HepG2 (cell line): ENCODE measurements at regions not wholly inside any gene's neighbourhood (a gene's known extent, or its start where the extent isn't known, plus 50 kb on each side); places are given as distances from the start of the nearest gene placed in this dataset.

Source experiments
- BRCA1 ChIP-seq: sonication (generic); formaldehyde crosslinking; IDR thresholded peaks from 2 replicates; pipeline ENCODE4 v1.4.0; 2020; ENCODE audit warnings: missing genetic modification reagents
- ETV6 ChIP-seq: sonication (generic); formaldehyde crosslinking; conservative IDR thresholded peaks from 2 replicates; pipeline ENCODE4 v1.4.0; 2020; ENCODE audit warnings: missing genetic modification reagents
- FOXO4 ChIP-seq: sonication (generic); formaldehyde crosslinking; conservative IDR thresholded peaks from 2 replicates; pipeline ENCODE4 v1.8.1; 2023; ENCODE audit warnings: missing genetic modification reagents
- GATA4 ChIP-seq: sonication (generic); IDR thresholded peaks from 2 replicates; pipeline ENCODE4 v1.6.1; 2016; ENCODE audit warnings: antibody characterized with exemption, low read depth, borderline replicate concordance
- KDM3A ChIP-seq: IDR thresholded peaks from 2 replicates; pipeline ENCODE4 v1.6.1; 2018; ENCODE audit warnings: low read depth, missing compliant biosample characterization
- LRRFIP1 ChIP-seq: sonication (generic); formaldehyde crosslinking; conservative IDR thresholded peaks from 2 replicates; pipeline ENCODE4 v1.4.0; 2020; ENCODE audit warnings: missing genetic modification reagents
- NFYC ChIP-seq: IDR thresholded peaks from 2 replicates; pipeline ENCODE4 v1.6.1; 2016; ENCODE audit warnings: missing genetic modification reagents, missing compliant biosample characterization
- SAFB2 ChIP-seq: sonication (generic); formaldehyde crosslinking; IDR thresholded peaks from 2 replicates; pipeline ENCODE4 v1.5.1; 2020; ENCODE audit warnings: missing genetic modification reagents, low read depth, mild to moderate bottlenecking, borderline replicate concordance
- THAP11 ChIP-seq: IDR thresholded peaks from 2 replicates; pipeline ENCODE4 v1.6.1; 2016; ENCODE audit warnings: missing biosample characterization, missing genetic modification reagents
- ZBTB25 ChIP-seq: IDR thresholded peaks from 2 replicates; pipeline ENCODE4 v1.6.1; 2018; ENCODE audit warnings: missing genetic modification reagents
- ZFP91 ChIP-seq: sonication (generic); formaldehyde crosslinking; IDR thresholded peaks from 2 replicates; pipeline ENCODE4 v1.9.0; 2022; ENCODE audit warnings: missing genetic modification reagents, mild to moderate bottlenecking, borderline replicate concordance
- ZNF101 ChIP-seq: sonication (generic); formaldehyde crosslinking; IDR thresholded peaks from 2 replicates; pipeline ENCODE4 v1.4.0; 2020; ENCODE audit warnings: mild to moderate bottlenecking, low read depth, missing genetic modification reagents, borderline replicate concordance
- ZNF138 ChIP-seq: sonication (generic); formaldehyde crosslinking; IDR thresholded peaks from 2 replicates; pipeline ENCODE4 v1.5.0; 2020; ENCODE audit warnings: mild to moderate bottlenecking, low read depth, missing genetic modification reagents
- ZNF274 ChIP-seq: sonication (generic); formaldehyde crosslinking; IDR thresholded peaks from 2 replicates; pipeline ENCODE4 v1.5.1; 2020; ENCODE audit warnings: mild to moderate bottlenecking, missing genetic modification reagents
- ZNF34 ChIP-seq: sonication (generic); formaldehyde crosslinking; IDR thresholded peaks from 2 replicates; pipeline ENCODE4 v1.4.0; 2020; ENCODE audit warnings: mild to moderate bottlenecking, missing genetic modification reagents, borderline replicate concordance
- ZNF350 ChIP-seq: sonication (generic); formaldehyde crosslinking; IDR thresholded peaks from 2 replicates; pipeline ENCODE4 v1.4.0; 2020; ENCODE audit warnings: mild to moderate bottlenecking, low read depth, missing genetic modification reagents, borderline replicate concordance
- ZNF460 ChIP-seq: sonication (generic); formaldehyde crosslinking; IDR thresholded peaks from 2 replicates; pipeline ENCODE4 v1.5.1; 2020; ENCODE audit warnings: missing genetic modification reagents, mild to moderate bottlenecking, borderline replicate concordance
- ZNF556 ChIP-seq: sonication (generic); formaldehyde crosslinking; IDR thresholded peaks from 2 replicates; pipeline ENCODE4 v1.4.0; 2020; ENCODE audit warnings: mild to moderate bottlenecking, missing genetic modification reagents, borderline replicate concordance
- ZNF577 ChIP-seq: sonication (generic); formaldehyde crosslinking; IDR thresholded peaks from 2 replicates; pipeline ENCODE4 v1.4.0; 2020; ENCODE audit warnings: mild to moderate bottlenecking, low read depth, missing genetic modification reagents, borderline replicate concordance
- ZNF713 ChIP-seq: sonication (generic); formaldehyde crosslinking; IDR thresholded peaks from 2 replicates; pipeline ENCODE4 v1.4.0; 2020; ENCODE audit warnings: mild to moderate bottlenecking, missing genetic modification reagents
- ZNF740 ChIP-seq: sonication (generic); formaldehyde crosslinking; IDR thresholded peaks from 2 replicates; pipeline ENCODE4 v1.4.0; 2020; ENCODE audit warnings: missing genetic modification reagents

- TF ChIP-seq ZNF274 (CRISPR knock-in tag) (no peak), ZFP91 (no peak), BRCA1 (CRISPR knock-in tag) (no peak), ZNF460 (CRISPR knock-in tag) (no peak; the same call in 1 of the 2 replicates), FOXO4 (CRISPR knock-in tag) (no peak), SAFB2 (no peak), ZNF713 (no peak), ZNF350 (CRISPR knock-in tag) (no peak), ETV6 (CRISPR knock-in tag) (no peak), GATA4 (no peak), ZNF34 (no peak), ZNF740 (CRISPR knock-in tag) (no peak), THAP11 (CRISPR knock-in tag) (no peak), LRRFIP1 (no peak), ZNF101 (CRISPR knock-in tag) (no peak), ZNF556 (no peak), ZNF577 (CRISPR knock-in tag) (no peak), KDM3A (no peak), ZNF138 (CRISPR knock-in tag) (no peak), ZBTB25 (CRISPR knock-in tag) (peak; percentile 18; the same call in 1 of the 2 replicates), NFYC (no peak)
Observed at GRCh38 chr2:62578803-62579640, 73.0 kb upstream of the TMEM17 start (continued).
